Immature natural killer cell (primary cell): ENCODE measurements at regions not wholly inside any gene's neighbourhood (a gene's known extent, or its start where the extent isn't known, plus 50 kb on each side); places are given as distances from the start of the nearest gene placed in this dataset.
A peak's percentile ranks its signal among the peaks of the same experiment; 100 is the strongest.

ENCODE experiments used
- DNase-seq, 3 donors: peaks; one replicate each; pipeline ENCODE4 v3.0.0; 2022; ENCODE audit warnings: mixed read lengths in 1 of 3
- H3K27ac Mint-ChIP-seq, 6 donors: one replicate each; pipeline ENCODE4 v1.8.0; 2020; ENCODE audit warnings: mixed read lengths in 6 of 6, mild to moderate bottlenecking in 5 of 6, inconsistent platforms in 4 of 6, moderate library complexity in 3 of 6
- H3K27me3 Mint-ChIP-seq, 3 donors: one replicate each; pipeline ENCODE4 v1.8.0; 2020 to 2021; ENCODE audit warnings: low read depth in 3 of 3, mild to moderate bottlenecking in 3 of 3, mixed read lengths in 3 of 3, moderate library complexity in 3 of 3, inconsistent platforms in 1 of 3
- H3K36me3 Mint-ChIP-seq, 3 donors: one replicate each; pipeline ENCODE4 v1.8.0; 2020; ENCODE audit warnings: mixed read lengths in 3 of 3, inconsistent platforms in 2 of 3, mild to moderate bottlenecking in 2 of 3
- H3K4me1 Mint-ChIP-seq, 2 donors: one replicate each; pipeline ENCODE4 v1.8.0; 2020; ENCODE audit warnings: inconsistent platforms in 2 of 2, mild to moderate bottlenecking in 2 of 2, mixed read lengths in 2 of 2, moderate library complexity in 1 of 2
- H3K4me3 Mint-ChIP-seq, 5 donors: one replicate each; pipeline ENCODE4 v1.8.0; 2020; ENCODE audit warnings: mild to moderate bottlenecking in 5 of 5, mixed read lengths in 5 of 5, inconsistent platforms in 3 of 5, moderate library complexity in 3 of 5
- H3K9me3 Mint-ChIP-seq, 6 donors: one replicate each; pipeline ENCODE4 v1.8.0; 2020; ENCODE audit warnings: mild to moderate bottlenecking in 6 of 6, mixed read lengths in 6 of 6, inconsistent platforms in 4 of 6, moderate library complexity in 3 of 6

DNA sequence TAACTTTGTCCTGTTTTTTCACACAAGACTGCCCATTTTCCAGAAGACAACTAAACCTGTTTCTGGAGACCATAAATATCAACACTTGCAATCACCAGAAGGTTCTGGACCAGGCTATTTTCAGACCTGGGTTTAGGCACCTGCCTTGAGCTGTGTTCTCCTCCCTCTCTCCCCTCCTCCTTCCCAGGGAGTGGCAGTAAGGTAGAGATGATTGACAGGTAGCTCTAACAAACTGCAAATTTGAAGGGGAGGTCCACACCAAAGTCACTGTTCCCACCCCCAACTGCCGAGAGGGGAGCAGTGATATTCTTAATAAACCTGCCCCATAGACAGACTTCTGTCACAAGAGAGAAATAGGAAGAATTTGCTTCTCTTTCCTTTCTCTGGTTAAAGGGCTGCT is 91.2 kb upstream of the BACH2 start:
- H3K27me3 Mint-ChIP-seq = peaks cover 2 to 10% (median 2%) of the 10 kb centered on the region in 3 donors
- no peak overlapping the region for H3K27ac Mint-ChIP-seq
- no peaks in the 10 kb centered on the region for H3K9me3 Mint-ChIP-seq
- H3K4me3 Mint-ChIP-seq = no peak overlapping the region
- H3K36me3 Mint-ChIP-seq = no peaks in the 10 kb centered on the region
- no peak for DNase-seq
- peaks cover 14 to 17% of the 10 kb centered on the region in 2 donors for H3K4me1 Mint-ChIP-seq

- peaks cover 18 to 20% of the 10 kb centered on the region in 2 donors for H3K4me1 Mint-ChIP-seq
These were observed 90.7 kb upstream of the BACH2 start for GRCh38 chr6:90387383-90387775.

DNA sequence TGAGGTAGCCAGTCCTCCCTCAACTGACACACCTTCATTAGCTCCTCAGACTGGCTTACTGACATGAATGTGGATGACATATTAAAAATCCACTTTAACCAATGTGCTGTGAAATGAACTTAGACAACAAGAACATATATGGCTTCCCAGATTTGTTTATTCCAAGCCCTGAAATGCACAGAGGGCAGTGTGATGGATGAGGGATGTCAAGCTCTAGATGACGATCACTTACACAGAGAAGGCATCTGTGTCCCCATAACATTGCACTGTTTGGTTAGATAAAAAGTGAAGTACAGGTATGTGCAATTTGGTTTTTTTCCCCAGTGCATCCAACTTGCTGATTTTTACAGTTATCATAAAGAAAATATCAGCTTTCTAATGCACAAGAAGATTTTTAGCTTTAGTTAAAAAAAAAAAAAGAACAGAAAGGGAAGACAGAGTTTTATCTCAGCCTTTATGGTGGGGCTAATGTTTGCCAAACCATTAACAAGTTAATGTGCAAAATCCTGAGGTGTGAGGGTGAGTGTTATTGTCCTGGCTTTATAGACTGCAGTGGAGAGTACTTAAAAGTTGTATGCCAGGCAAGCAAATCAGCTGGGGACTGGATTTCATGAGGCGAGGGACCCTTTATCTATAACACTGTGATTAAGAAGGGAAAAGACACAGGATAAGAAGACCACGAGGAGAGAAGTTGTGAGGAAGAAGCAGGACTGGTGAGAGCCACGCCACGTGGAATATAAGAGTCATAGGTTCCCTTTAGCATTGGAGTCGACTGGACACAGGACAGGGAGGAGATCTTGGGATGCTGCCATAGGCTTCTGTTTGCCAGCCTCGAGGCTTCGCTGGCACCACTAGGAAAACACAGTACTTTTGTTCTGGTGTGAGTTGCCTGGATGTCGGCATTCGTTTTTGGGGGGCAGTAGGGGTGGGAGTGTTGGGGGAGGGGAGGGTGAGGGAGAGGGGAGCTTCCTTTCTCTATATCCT is 90.0 kb upstream of the BACH2 start:
- no peak overlapping the region for H3K27ac Mint-ChIP-seq
- H3K27me3 Mint-ChIP-seq = peaks cover 2 to 16% (median 6%) of the 10 kb centered on the region in 3 donors
- H3K9me3 Mint-ChIP-seq = no peaks in the 10 kb centered on the region
- no peaks in the 10 kb centered on the region for H3K36me3 Mint-ChIP-seq
- H3K4me1 Mint-ChIP-seq = peaks cover 22 to 26% of the 10 kb centered on the region in 2 donors
- DNase-seq = no peak
- H3K4me3 Mint-ChIP-seq = no peak overlapping the region

More at GRCh38 chr6:90387383-90387775, 90.7 kb upstream of the BACH2 start:
- Mint-ChIP-seq H3K27ac (no peak overlapping the region), H3K36me3 (no peaks in the 10 kb centered on the region), H3K9me3 (no peaks in the 10 kb centered on the region), H3K27me3 (peaks cover 2 to 14% (median 6%) of the 10 kb centered on the region in 3 donors), H3K4me3 (no peak overlapping the region)
- no peak for DNase-seq

GRCh38 chr6:90385759-90386313 is 89.2 kb upstream of the BACH2 start:
- Mint-ChIP-seq H3K36me3 (no peaks in the 10 kb centered on the region), H3K4me3 (no peak overlapping the region), H3K27ac (no peak overlapping the region), H3K27me3 (peaks cover 5 to 16% (median 6%) of the 10 kb centered on the region in 3 donors), H3K9me3 (no peaks in the 10 kb centered on the region), H3K4me1 (peaks cover 22 to 28% of the 10 kb centered on the region in 2 donors)
- DNase-seq = no peak

DNA sequence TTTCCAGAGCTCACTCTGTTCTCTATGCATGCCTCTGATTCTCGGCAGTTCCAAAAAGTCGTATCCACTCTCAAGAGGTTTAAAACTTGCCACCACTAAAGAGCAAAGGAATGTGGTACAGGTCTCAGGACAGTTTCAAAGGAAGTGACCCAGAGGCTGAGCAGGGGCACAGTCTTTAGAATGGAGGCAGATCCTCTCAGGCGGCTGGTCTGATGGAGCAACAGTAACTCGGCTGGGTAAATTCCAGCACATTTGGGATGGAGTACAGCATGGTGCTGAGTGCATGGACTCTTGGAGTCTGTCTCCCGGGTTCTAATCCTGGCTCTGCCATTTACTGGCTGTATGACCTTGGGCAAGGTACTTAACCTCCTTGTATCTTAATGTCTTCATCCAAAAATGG is 88.1 kb upstream of the BACH2 start:
- no peak for DNase-seq

DNA sequence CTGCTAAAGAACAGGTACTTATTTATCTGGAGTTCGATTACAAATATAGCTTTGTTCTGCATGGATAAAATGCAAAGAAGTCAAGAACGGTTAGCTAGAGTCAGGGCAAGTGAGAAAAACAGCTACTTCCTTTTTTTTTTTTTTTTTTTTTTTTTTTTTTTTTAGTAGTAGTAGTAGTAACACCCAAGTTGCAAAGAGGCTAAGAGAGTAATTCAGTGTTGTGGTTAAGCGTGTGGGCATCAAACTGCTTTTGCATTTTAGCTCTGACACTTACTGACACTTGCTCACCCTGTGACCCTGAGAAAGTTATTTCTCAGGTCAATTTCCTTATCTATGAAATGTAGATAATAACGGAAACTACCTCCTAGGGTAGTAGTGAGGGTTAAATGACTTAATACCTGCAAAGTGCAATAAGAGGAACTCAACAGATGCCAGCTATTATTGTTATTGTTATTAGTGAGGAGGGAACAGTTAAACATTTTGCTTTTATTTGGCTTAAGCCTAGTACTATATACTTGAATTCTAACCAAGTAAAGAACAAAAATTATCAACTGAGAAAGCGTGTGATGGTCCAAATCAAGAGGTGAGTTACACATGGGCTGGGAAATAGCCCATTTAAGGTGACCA is 86.7 kb upstream of the BACH2 start:
- Mint-ChIP-seq H3K36me3 (no peaks in the 10 kb centered on the region), H3K4me3 (peak overlapping the region in 2 of 5 donors; percentile 38 to 53), H3K9me3 (no peaks in the 10 kb centered on the region), H3K27me3 (peaks cover 4 to 16% (median 5%) of the 10 kb centered on the region in 3 donors), H3K4me1 (peaks cover 22 to 28% of the 10 kb centered on the region in 2 donors), H3K27ac (peak overlapping the region; percentile 54 to 88 (median 70))
- DNase-seq = peak; percentile 55 to 69 (median 58)

More for the DNA sequence above, 88.1 kb upstream of the BACH2 start:
- H3K4me1 Mint-ChIP-seq = peaks cover 22 to 28% of the 10 kb centered on the region in 2 donors
- H3K9me3 Mint-ChIP-seq = no peaks in the 10 kb centered on the region
- H3K27ac Mint-ChIP-seq = no peak overlapping the region
- H3K27me3 Mint-ChIP-seq = peaks cover 5 to 16% (median 6%) of the 10 kb centered on the region in 3 donors
- H3K36me3 Mint-ChIP-seq = no peaks in the 10 kb centered on the region
- no peak overlapping the region for H3K4me3 Mint-ChIP-seq

DNA sequence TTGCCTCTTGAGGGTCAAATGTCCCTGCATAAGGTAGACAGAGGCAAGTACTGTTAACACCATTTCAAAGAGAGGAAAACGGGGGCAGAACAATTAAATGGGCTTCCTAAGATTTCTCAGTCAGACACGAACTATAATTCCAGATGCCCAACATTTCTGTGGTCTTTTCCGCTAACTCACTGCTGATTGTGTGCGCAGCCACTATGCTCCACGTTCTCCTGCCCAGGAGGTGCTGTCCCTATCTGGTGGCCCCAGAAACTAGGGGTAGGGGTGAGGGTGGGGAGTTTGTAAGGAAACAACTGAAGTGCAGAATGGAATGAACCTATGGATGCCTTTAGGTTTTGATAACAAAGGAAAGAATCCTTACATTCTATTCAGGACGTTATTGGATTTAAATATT is 86.1 kb upstream of the BACH2 start:
- Mint-ChIP-seq H3K4me3 (peak overlapping the region in 2 of 5 donors; percentile 33 to 53), H3K36me3 (no peaks in the 10 kb centered on the region), H3K27me3 (peaks cover 4 to 16% (median 5%) of the 10 kb centered on the region in 3 donors), H3K27ac (peak overlapping the region in 3 of 6 donors; percentile 4 to 41 (median 34)), H3K9me3 (no peaks in the 10 kb centered on the region), H3K4me1 (peaks cover 22 to 28% of the 10 kb centered on the region in 2 donors)
- no peak for DNase-seq

DNA sequence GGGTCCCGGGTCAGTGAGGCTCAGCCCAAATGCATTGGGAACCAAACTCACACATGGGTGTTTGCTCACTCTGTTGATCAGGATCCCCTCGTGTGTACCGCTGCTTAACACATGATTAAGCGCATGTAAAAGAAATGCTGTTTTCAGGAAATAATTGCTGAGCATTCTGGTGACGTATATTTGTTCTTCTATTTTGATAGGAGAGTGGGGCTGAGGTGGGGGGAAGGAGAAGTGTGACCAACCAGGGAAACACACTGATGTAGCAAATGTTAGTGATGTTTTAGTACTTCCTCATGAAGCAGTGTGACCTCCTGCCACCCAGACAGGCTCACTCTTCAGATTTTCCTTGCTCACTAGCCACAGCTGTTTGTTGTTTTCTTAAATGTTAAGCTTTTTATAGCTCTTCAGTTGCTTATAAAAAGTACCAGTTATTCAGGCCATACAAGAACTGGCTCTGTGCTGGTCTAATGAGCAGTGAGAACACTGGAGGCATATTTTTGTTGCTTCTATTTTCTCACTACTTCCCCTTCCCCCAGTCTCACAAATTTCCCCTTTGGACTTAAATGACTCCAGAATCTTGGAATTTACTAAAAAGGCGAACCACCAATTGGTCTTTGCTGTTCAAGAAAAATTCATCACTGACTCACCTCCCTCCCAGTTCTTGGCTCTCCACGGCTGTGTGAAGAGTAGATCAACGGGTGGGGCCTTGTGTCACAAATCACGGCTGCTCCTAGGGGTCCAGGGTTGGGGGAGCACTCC is 79.2 kb upstream of the BACH2 start:
- Mint-ChIP-seq H3K27ac (no peak overlapping the region), H3K4me3 (no peak overlapping the region), H3K36me3 (no peaks in the 10 kb centered on the region), H3K27me3 (peaks cover 0 to 3% (median 2%) of the 10 kb centered on the region in 3 donors), H3K4me1 (no peaks in the 10 kb centered on the region), H3K9me3 (no peaks in the 10 kb centered on the region)
- DNase-seq = no peak

- peaks cover 0 to under 1% of the 10 kb centered on the region in 2 donors for H3K4me1 Mint-ChIP-seq
- H3K9me3 Mint-ChIP-seq = no peaks in the 10 kb centered on the region
These were observed 77.6 kb upstream of the BACH2 start for GRCh38 chr6:90374201-90374600.

GRCh38 chr6:90372885-90373284 is 76.2 kb upstream of the BACH2 start:
- no peaks in the 10 kb centered on the region for H3K9me3 Mint-ChIP-seq
- peaks cover 0 to 3% (median 3%) of the 10 kb centered on the region in 3 donors for H3K27me3 Mint-ChIP-seq
- no peak overlapping the region for H3K4me3 Mint-ChIP-seq
- H3K27ac Mint-ChIP-seq = no peak overlapping the region
- no peak for DNase-seq
- peaks cover 0 to 7% of the 10 kb centered on the region in 2 donors for H3K4me1 Mint-ChIP-seq
- H3K36me3 Mint-ChIP-seq = no peaks in the 10 kb centered on the region

More at GRCh38 chr6:90374201-90374600, 77.6 kb upstream of the BACH2 start:
- no peak for DNase-seq
- H3K4me3 Mint-ChIP-seq = no peak overlapping the region
- H3K36me3 Mint-ChIP-seq = no peaks in the 10 kb centered on the region
- no peak overlapping the region for H3K27ac Mint-ChIP-seq
- peaks cover 0 to 3% (median 3%) of the 10 kb centered on the region in 3 donors for H3K27me3 Mint-ChIP-seq

DNA sequence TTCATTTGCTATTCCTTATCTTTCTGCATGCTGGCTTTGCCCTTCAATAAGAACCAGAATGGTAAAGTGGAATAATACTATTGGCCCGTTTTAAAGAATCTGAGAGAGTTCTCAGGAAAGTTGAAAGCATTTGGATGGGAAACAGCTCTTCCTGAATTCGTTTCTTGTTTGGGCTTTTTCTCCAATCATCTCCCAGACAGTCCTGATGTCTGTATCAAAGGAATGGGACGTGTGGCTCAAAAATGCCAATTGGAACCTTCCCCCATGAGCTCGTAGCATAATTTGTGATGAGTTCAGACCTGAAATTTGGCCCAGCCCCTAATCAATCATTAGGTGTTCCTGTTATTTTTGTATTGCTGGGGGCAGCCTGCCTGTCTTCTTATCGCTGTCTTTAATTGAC is 75.8 kb upstream of the BACH2 start:
- peaks cover 0 to 7% of the 10 kb centered on the region in 2 donors for H3K4me1 Mint-ChIP-seq

DNA sequence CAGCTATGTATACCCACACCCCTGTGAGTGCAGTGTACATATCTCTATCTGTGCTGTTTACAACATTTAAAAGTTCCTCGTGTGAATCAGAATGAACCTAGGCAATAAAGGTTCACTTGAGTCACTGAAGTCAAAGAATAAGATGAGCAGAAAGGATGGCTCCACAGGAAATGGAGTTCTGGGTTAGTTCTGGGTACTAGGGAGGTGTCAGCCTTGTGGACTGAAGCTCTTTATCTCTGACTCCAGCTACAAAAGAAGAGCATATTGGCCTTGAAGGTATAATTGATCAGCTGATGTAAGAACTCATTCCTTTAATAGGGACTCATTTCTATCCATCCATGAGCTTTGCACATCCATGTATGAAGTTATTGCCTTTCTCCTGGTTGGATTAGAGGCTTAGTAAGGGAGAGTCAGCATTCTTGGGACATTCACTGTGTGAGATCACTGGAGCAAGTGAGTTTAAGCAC is 73.9 kb upstream of the BACH2 start:
- DNase-seq = no peak
- Mint-ChIP-seq H3K27me3 (peaks cover 0 to 3% (median 3%) of the 10 kb centered on the region in 3 donors), H3K4me1 (peaks cover 0 to 7% of the 10 kb centered on the region in 2 donors), H3K4me3 (no peak overlapping the region), H3K36me3 (no peaks in the 10 kb centered on the region), H3K27ac (no peak overlapping the region), H3K9me3 (no peaks in the 10 kb centered on the region)

More for the DNA sequence above, 75.8 kb upstream of the BACH2 start:
- Mint-ChIP-seq H3K36me3 (no peaks in the 10 kb centered on the region), H3K9me3 (no peaks in the 10 kb centered on the region), H3K27ac (no peak overlapping the region), H3K4me3 (no peak overlapping the region), H3K27me3 (peaks cover 0 to 3% (median 3%) of the 10 kb centered on the region in 3 donors)
- DNase-seq = no peak

DNA sequence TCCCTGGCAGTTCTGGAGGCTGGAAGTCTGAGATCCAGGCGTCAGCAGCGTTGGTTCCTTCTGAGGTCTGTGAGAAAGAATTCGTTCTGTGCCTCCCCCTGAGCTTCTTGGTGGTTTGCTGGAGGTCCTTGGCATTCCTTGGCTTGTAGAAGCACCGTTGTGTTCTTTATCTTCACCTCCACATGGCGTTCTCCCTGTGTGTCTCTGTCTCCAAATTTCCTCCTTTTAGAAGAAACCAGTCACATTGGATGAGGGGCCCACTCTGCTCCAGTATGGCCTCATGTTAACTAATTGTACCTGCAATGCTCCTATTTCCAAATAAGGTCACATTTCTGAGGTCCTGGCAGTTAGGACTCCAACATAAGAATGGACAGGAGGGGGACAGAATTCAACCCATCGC is 73.0 kb upstream of the BACH2 start:
- peaks cover 0 to 7% of the 10 kb centered on the region in 2 donors for H3K4me1 Mint-ChIP-seq
- DNase-seq = no peak
- no peak overlapping the region for H3K27ac Mint-ChIP-seq
- no peaks in the 10 kb centered on the region for H3K36me3 Mint-ChIP-seq
- H3K4me3 Mint-ChIP-seq = no peak overlapping the region
- no peaks in the 10 kb centered on the region for H3K9me3 Mint-ChIP-seq
- H3K27me3 Mint-ChIP-seq = peaks cover 0 to 3% (median 3%) of the 10 kb centered on the region in 3 donors
